ENCODE measurements at regions not wholly inside any gene's neighbourhood (a gene's known extent, or its start where the extent isn't known, plus 50 kb on each side); places are given as distances from the start of the nearest gene placed in this dataset.

- TF ChIP-seq CTCF (conservative IDR thresholded peaks at IDR 0.05; ENCODE audit: low read depth, low read length): no peak
- no peak for DNase-seq (ENCODE audit: low read depth)
Observed at GRCh38 chr15:26096581-26096980, 233.5 kb upstream of the ATP10A start.

GRCh38 chr15:26095710-26096330, 232.7 kb upstream of the ATP10A start:
- no peak overlapping the region for H3K4me3 ChIP-seq (ENCODE audit: low read depth, low read length)
- TF ChIP-seq CTCF (conservative IDR thresholded peaks at IDR 0.05; ENCODE audit: low read depth, low read length): peak; percentile 47
- DNase-seq (ENCODE audit: low read depth): no peak

More at GRCh38 chr15:26096581-26096980, 233.5 kb upstream of the ATP10A start:
- no peak overlapping the region for H3K4me3 ChIP-seq (ENCODE audit: low read depth, low read length)

GRCh38 chr15:26091184-26091583, 228.1 kb upstream of the ATP10A start:
- H3K4me3 ChIP-seq (ENCODE audit: low read depth, low read length): no peak overlapping the region
- no peak for TF ChIP-seq CTCF (conservative IDR thresholded peaks at IDR 0.05; ENCODE audit: low read depth, low read length)

GRCh38 chr15:26087881-26088280, 224.8 kb upstream of the ATP10A start:
- no peak overlapping the region for H3K4me3 ChIP-seq (ENCODE audit: low read depth, low read length)
- DNase-seq (ENCODE audit: low read depth): no peak
- TF ChIP-seq CTCF (conservative IDR thresholded peaks at IDR 0.05; ENCODE audit: low read depth, low read length): no peak

More at GRCh38 chr15:26091184-26091583, 228.1 kb upstream of the ATP10A start:
- DNase-seq (ENCODE audit: low read depth): no peak

- H3K4me3 ChIP-seq (ENCODE audit: low read depth, low read length): no peak overlapping the region
- TF ChIP-seq CTCF (conservative IDR thresholded peaks at IDR 0.05; ENCODE audit: low read depth, low read length): no peak
- peak; percentile 4 for DNase-seq (ENCODE audit: low read depth)
Observed at GRCh38 chr15:26087395-26087794, 224.3 kb upstream of the ATP10A start.

GRCh38 chr15:26084771-26085170, 221.6 kb upstream of the ATP10A start:
- TF ChIP-seq CTCF (conservative IDR thresholded peaks at IDR 0.05; ENCODE audit: low read depth, low read length): no peak
- no peak overlapping the region for H3K4me3 ChIP-seq (ENCODE audit: low read depth, low read length)

GRCh38 chr15:26083896-26084295, 220.8 kb upstream of the ATP10A start:
- TF ChIP-seq CTCF (conservative IDR thresholded peaks at IDR 0.05; ENCODE audit: low read depth, low read length): no peak
- no peak for DNase-seq (ENCODE audit: low read depth)
- H3K4me3 ChIP-seq (ENCODE audit: low read depth, low read length): no peak overlapping the region

More at GRCh38 chr15:26084771-26085170, 221.6 kb upstream of the ATP10A start:
- no peak for DNase-seq (ENCODE audit: low read depth)

All from epithelial cell of proximal tubule (primary cell).